ENCODE measurements at regions not wholly inside any gene's neighbourhood (a gene's known extent, or its start where the extent isn't known, plus 50 kb on each side); places are given as distances from the start of the nearest gene placed in this dataset.

DNA sequence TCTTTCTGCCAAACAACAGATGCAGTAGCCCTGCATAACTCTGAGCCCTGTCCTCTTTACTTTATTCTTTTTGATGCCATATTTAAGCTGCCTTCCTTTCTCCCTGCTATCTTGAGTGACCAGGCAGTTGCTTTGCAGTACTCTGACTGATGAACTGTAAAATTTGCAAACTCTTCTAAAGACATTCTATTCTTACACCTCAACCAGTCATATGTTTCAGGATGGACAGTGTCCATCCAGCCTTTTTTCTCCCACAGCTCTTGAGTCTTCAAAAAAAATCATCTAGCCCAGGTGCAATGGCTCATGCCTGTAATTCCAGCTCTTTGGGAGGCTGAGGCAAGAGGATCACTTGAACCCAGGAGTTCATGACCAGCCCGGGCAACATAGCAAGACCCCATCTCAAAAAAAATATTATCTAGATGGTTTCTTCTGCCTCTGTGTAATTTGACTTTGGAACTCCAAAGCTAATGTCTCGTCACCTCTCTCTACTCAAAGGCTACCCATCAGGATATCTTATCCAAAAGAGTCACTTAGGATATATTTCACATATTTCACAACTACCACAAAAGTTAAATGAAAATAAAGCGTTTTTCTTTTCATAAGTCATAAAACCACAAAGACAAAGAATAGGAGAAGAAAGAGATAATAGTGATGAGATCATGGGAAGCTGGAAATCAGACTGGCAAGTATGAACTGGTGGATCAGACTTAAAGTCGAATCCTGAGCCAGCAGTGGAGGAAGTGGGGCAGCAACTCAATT lies 54.6 kb upstream of the IPO9 start (continued):
- no peak for TF ChIP-seq ZNF462 (CRISPR knock-in tag; IDR thresholded peaks at IDR 0.05)
- TF ChIP-seq POLR2AphosphoS5 (IDR thresholded peaks at IDR 0.05; ENCODE audit: low read depth): no peak
- TF ChIP-seq EZH2phosphoT487 (IDR thresholded peaks at IDR 0.05; ENCODE audit: unreplicated experiment): no peak
- TF ChIP-seq ETS1 (IDR thresholded peaks at IDR 0.05): no peak
- TF ChIP-seq ZNF114 (CRISPR knock-in tag; IDR thresholded peaks at IDR 0.05): no peak
- no peak for TF ChIP-seq JUNB (IDR thresholded peaks at IDR 0.05; ENCODE audit: unreplicated experiment)
- TF ChIP-seq STAT1 (IDR thresholded peaks at IDR 0.05; ENCODE audit: unreplicated experiment): no peak
- TF ChIP-seq CREB1 (CRISPR knock-in tag; IDR thresholded peaks at IDR 0.05; ENCODE audit: low read depth): no peak
- TF ChIP-seq EZH2 (IDR thresholded peaks at IDR 0.05; ENCODE audit: low read depth, unreplicated experiment): no peak
- no peak for TF ChIP-seq NANOG (IDR thresholded peaks at IDR 0.05; ENCODE audit: borderline replicate concordance)
- TF ChIP-seq, protein P1, sequence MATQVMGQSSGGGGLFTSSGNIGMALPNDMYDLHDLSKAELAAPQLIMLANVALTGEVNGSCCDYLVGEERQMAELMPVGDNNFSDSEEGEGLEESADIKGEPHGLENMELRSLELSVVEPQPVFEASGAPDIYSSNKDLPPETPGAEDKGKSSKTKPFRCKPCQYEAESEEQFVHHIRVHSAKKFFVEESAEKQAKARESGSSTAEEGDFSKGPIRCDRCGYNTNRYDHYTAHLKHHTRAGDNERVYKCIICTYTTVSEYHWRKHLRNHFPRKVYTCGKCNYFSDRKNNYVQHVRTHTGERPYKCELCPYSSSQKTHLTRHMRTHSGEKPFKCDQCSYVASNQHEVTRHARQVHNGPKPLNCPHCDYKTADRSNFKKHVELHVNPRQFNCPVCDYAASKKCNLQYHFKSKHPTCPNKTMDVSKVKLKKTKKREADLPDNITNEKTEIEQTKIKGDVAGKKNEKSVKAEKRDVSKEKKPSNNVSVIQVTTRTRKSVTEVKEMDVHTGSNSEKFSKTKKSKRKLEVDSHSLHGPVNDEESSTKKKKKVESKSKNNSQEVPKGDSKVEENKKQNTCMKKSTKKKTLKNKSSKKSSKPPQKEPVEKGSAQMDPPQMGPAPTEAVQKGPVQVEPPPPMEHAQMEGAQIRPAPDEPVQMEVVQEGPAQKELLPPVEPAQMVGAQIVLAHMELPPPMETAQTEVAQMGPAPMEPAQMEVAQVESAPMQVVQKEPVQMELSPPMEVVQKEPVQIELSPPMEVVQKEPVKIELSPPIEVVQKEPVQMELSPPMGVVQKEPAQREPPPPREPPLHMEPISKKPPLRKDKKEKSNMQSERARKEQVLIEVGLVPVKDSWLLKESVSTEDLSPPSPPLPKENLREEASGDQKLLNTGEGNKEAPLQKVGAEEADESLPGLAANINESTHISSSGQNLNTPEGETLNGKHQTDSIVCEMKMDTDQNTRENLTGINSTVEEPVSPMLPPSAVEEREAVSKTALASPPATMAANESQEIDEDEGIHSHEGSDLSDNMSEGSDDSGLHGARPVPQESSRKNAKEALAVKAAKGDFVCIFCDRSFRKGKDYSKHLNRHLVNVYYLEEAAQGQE (IDR thresholded peaks at IDR 0.05; ENCODE audit: unreplicated experiment): no peak
